ENCODE measurements at regions not wholly inside any gene's neighbourhood (a gene's known extent, or its start where the extent isn't known, plus 50 kb on each side); places are given as distances from the start of the nearest gene placed in this dataset.
"Not testable (repeated sequence)": the region's sequence is repeated elsewhere in the genome, so short reads cannot be mapped to it uniquely, and the experiment has no call there.

- Histone ChIP-seq H3K36me3 (no peaks in the 10 kb centered on the region), H3K27ac (no peak overlapping the region), H3K4me3 (ENCODE audit: low read depth, low read length) (no peak overlapping the region), H3K27me3 (ENCODE audit: insufficient read depth, low read depth, severe bottlenecking) (no peaks in the 10 kb centered on the region), H3K9me3 (ENCODE audit: severe bottlenecking) (no peaks in the 10 kb centered on the region)
- TF ChIP-seq, protein P1, sequence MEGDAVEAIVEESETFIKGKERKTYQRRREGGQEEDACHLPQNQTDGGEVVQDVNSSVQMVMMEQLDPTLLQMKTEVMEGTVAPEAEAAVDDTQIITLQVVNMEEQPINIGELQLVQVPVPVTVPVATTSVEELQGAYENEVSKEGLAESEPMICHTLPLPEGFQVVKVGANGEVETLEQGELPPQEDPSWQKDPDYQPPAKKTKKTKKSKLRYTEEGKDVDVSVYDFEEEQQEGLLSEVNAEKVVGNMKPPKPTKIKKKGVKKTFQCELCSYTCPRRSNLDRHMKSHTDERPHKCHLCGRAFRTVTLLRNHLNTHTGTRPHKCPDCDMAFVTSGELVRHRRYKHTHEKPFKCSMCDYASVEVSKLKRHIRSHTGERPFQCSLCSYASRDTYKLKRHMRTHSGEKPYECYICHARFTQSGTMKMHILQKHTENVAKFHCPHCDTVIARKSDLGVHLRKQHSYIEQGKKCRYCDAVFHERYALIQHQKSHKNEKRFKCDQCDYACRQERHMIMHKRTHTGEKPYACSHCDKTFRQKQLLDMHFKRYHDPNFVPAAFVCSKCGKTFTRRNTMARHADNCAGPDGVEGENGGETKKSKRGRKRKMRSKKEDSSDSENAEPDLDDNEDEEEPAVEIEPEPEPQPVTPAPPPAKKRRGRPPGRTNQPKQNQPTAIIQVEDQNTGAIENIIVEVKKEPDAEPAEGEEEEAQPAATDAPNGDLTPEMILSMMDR (IDR thresholded peaks at IDR 0.05; ENCODE audit: low read depth, low read length): no peak
- DNase-seq: no peak
These were observed 51.9 kb upstream of the PTPRJ start for GRCh38 chr11:47928426-47928825.

DNA sequence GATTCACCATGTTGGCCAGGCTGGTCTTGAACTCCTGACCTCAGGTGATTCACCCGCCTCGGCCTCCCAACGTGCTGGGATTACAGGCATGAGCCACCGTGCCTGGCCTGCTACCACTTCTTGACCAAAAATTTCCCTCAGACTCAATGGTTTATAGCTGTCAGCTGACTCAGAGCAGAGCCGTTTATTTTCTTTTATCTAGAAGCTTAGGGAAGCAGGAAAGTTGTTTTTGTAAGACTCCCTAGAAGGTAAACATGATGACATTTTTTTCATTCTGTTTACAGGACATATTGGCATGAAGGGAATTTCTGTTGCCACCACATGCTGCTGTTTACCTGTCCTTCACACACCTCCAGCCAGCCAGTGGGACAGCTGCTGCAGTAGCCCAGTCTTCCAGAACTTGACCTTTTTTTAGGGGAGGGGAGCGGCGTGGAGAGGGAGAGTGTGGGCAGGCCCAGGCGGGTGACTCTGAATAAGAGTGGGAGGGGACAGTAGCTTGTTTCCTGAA, 56.1 kb upstream of the PTPRJ start:
- no peaks in the 10 kb centered on the region for H3K36me3 ChIP-seq
- no peaks in the 10 kb centered on the region for H3K27me3 ChIP-seq (ENCODE audit: insufficient read depth, low read depth, severe bottlenecking)
- TF ChIP-seq, protein P1 (IDR thresholded peaks at IDR 0.05; ENCODE audit: low read depth, low read length): no peak
- no peak overlapping the region for H3K27ac ChIP-seq
- no peak overlapping the region for H3K4me3 ChIP-seq (ENCODE audit: low read depth, low read length)
- no peak for DNase-seq
- no peaks in the 10 kb centered on the region for H3K9me3 ChIP-seq (ENCODE audit: severe bottlenecking)

DNA sequence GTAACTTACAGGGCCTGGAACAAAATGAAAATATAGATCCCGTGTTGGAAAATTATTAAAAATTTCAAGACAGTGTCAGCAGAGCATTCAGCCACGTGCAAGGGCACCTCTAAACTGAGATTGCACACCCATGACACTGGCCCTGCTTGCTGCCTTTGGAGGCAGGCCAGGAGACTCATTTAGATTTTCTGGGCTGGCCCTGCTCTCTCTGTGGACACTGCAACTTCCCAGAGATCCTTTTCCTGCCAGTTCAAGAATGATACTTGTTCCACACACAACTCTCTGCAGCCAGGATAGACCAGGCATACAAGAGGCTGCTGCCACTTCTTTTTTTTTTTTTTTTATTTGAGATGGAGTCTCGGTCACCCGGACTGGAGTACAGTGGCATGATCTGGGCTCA, 56.7 kb upstream of the PTPRJ start:
- H3K27ac ChIP-seq: no peak overlapping the region
- no peak for DNase-seq
- TF ChIP-seq, protein P1 (IDR thresholded peaks at IDR 0.05; ENCODE audit: low read depth, low read length): no peak
- no peaks in the 10 kb centered on the region for H3K9me3 ChIP-seq (ENCODE audit: severe bottlenecking)
- no peaks in the 10 kb centered on the region for H3K36me3 ChIP-seq
- no peak overlapping the region for H3K4me3 ChIP-seq (ENCODE audit: low read depth, low read length)
- no peaks in the 10 kb centered on the region for H3K27me3 ChIP-seq (ENCODE audit: insufficient read depth, low read depth, severe bottlenecking)

DNA sequence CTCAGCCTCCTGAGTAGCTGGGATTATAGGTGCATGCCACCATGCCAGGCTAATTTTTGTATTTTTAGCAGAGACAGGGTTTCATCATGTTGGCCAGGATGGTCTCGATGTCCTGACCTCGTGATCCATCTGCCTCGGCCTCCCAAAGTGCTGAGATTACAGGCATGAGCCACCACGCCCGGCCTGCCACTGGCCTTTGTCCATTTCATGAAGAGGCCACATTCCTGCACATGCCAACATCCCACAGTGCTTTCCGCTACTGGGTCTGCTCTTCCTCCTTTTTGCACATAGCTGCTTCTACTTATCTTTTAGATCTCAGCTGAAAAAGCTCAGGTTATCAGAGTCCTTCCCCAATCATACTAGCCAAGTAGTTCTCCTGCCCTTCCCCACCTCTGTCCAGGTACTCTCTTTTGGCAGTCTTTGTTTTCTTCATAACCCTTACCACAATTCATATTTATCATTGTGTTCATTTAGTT, 59.2 kb upstream of the PTPRJ start:
- H3K4me3 ChIP-seq (ENCODE audit: low read depth, low read length); H3K36me3 ChIP-seq; H3K27me3 ChIP-seq (ENCODE audit: insufficient read depth, low read depth, severe bottlenecking); H3K27ac ChIP-seq; DNase-seq; H3K9me3 ChIP-seq (ENCODE audit: severe bottlenecking): not testable (repeated sequence)

GRCh38 chr11:47918882-47919495, 61.4 kb upstream of the PTPRJ start:
- no peak overlapping the region for H3K4me3 ChIP-seq (ENCODE audit: low read depth, low read length)
- H3K27ac ChIP-seq: no peak overlapping the region
- H3K36me3 ChIP-seq: no peaks in the 10 kb centered on the region
- H3K27me3 ChIP-seq (ENCODE audit: insufficient read depth, low read depth, severe bottlenecking): no peaks in the 10 kb centered on the region
- no peak for DNase-seq
- TF ChIP-seq, protein P1 (IDR thresholded peaks at IDR 0.05; ENCODE audit: low read depth, low read length): no peak
- no peaks in the 10 kb centered on the region for H3K9me3 ChIP-seq (ENCODE audit: severe bottlenecking)

DNA sequence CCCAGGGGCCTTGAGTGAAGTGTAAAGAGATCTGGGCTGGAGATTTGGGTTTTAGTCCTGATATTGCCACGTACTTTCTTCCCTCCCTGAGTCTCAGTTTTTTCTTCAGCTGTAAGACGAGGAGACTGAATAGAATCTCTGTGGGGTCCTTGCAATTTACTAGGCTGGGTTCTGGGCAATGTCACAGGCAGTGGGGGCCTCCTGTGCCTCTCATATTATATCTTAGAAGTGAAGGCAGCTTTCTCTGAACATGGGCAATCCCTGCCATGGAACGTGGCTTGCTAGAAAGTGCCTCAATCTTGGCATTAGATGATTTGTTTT, 62.0 kb upstream of the PTPRJ start:
- H3K4me3 ChIP-seq (ENCODE audit: low read depth, low read length): no peak overlapping the region
- H3K27ac ChIP-seq: no peak overlapping the region
- DNase-seq: no peak
- TF ChIP-seq, protein P1 (IDR thresholded peaks at IDR 0.05; ENCODE audit: low read depth, low read length): no peak
- no peaks in the 10 kb centered on the region for H3K27me3 ChIP-seq (ENCODE audit: insufficient read depth, low read depth, severe bottlenecking)
- H3K9me3 ChIP-seq (ENCODE audit: severe bottlenecking): no peaks in the 10 kb centered on the region
- no peaks in the 10 kb centered on the region for H3K36me3 ChIP-seq

Data from WERI-Rb-1 (cell line).